Loucy (cell line): ENCODE measurements at regions not wholly inside any gene's neighbourhood (a gene's known extent, or its start where the extent isn't known, plus 50 kb on each side); places are given as distances from the start of the nearest gene placed in this dataset.

Source experiments
- EZH2phosphoT487 ChIP-seq: fragments of 200-600 bp; IDR thresholded peaks from 2 replicates; pipeline ENCODE4 v1.6.1; 2018; ENCODE audit warnings: antibody characterized with exemption, mild to moderate bottlenecking, moderate library complexity, borderline replicate concordance
- TF ChIP-seq, protein P1 (sequence below): fragments of 200-600 bp; sonication (generic); conservative IDR thresholded peaks from 2 replicates; pipeline ENCODE4 v1.5.1; 2014; ENCODE audit warnings: mild to moderate bottlenecking, antibody characterized with exemption, low read length

DNA sequence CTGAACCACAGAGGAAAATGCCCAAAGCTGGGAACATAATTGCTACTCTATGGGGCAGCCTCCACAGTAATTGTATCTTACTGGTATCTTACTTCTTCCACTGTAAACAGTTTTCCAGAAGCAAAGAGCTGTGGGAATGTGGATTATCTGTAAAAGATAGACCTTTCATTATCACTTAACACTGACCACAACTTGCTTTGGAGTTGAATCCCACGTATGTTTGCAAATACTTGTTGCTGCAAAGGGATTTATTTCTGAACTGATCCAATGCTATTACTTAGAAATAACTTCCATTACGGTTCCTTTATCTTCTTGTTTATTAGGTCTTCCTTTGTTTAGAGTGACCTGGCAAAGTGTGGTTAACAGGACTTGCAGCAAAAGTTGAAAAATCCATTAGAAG, 218.1 kb downstream of the KCTD12 start:
- TF ChIP-seq, protein P1, sequence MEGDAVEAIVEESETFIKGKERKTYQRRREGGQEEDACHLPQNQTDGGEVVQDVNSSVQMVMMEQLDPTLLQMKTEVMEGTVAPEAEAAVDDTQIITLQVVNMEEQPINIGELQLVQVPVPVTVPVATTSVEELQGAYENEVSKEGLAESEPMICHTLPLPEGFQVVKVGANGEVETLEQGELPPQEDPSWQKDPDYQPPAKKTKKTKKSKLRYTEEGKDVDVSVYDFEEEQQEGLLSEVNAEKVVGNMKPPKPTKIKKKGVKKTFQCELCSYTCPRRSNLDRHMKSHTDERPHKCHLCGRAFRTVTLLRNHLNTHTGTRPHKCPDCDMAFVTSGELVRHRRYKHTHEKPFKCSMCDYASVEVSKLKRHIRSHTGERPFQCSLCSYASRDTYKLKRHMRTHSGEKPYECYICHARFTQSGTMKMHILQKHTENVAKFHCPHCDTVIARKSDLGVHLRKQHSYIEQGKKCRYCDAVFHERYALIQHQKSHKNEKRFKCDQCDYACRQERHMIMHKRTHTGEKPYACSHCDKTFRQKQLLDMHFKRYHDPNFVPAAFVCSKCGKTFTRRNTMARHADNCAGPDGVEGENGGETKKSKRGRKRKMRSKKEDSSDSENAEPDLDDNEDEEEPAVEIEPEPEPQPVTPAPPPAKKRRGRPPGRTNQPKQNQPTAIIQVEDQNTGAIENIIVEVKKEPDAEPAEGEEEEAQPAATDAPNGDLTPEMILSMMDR: no peak
- no peak for TF ChIP-seq EZH2phosphoT487
